ENCODE measurements at regions not wholly inside any gene's neighbourhood (a gene's known extent, or its start where the extent isn't known, plus 50 kb on each side); places are given as distances from the start of the nearest gene placed in this dataset.

GRCh38 chr6:122124908-122125307 is 274.5 kb upstream of the HSF2 start:
- H3K4me3 ChIP-seq (ENCODE audit: low read depth, low read length) = no peak overlapping the region
- TF ChIP-seq CTCF (IDR thresholded peaks at IDR 0.05; ENCODE audit: borderline replicate concordance, insufficient read depth, low read depth, low read length) = no peak

DNA sequence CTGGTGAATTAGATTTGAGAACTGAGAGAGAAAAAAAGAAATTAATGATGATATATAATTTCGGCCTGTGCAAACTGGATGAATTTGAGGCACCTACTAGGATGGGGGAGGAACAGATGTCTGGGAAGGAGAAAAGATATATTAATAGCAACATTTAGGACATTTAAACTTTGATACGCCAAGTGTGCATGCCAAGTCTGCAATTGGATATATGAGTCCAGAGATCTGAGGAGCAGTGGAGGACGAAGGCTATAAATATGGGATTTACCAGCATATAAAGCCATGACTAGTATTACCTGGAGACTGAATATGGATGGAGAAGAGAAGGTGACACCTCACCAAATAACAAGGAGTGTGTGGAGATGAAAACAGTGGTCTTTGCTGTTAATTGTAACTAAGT is 272.6 kb upstream of the HSF2 start:
- no peak overlapping the region for H3K4me3 ChIP-seq (ENCODE audit: low read depth, low read length)
- TF ChIP-seq CTCF (IDR thresholded peaks at IDR 0.05; ENCODE audit: borderline replicate concordance, insufficient read depth, low read depth, low read length) = no peak

GRCh38 chr6:122128445-122128844 is 271.0 kb upstream of the HSF2 start:
- no peak overlapping the region for H3K4me3 ChIP-seq (ENCODE audit: low read depth, low read length)
- no peak for TF ChIP-seq CTCF (IDR thresholded peaks at IDR 0.05; ENCODE audit: borderline replicate concordance, insufficient read depth, low read depth, low read length)

DNA sequence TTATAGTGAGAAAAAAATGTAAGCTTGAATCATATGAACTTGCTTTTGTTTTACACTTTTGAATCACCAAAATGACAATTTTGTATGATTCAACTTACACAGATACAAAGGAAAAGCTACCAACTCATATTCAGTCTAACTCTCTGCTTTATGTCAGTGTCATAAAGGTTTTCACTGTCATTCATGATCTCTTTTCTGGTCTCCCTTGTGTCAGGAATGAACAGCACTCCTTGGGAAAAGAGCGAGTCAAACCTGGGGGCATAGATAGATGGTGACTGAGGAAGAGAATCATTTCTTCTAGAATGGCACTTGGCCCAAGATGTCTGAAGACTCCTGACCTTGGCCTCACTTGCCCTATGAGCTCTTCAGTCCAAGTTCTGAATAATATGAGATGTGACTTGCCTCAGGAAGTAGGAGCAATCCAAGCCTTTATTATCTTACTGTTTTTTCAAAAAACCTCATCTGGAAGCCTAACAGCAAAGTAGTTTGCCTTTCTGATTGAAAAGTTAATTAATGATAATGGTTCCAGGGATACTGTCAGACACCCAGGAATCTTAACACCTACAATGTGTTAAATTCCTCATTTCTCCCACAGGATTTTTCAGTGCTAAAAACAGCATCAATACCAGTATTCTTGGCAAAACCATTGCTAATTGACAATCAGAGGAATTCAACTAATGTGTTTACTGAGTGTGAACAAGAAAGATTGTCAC is 270.0 kb upstream of the HSF2 start:
- TF ChIP-seq CTCF (IDR thresholded peaks at IDR 0.05; ENCODE audit: borderline replicate concordance, insufficient read depth, low read depth, low read length) = no peak
- no peak overlapping the region for H3K4me3 ChIP-seq (ENCODE audit: low read depth, low read length)

GRCh38 chr6:122130026-122130348 is 269.5 kb upstream of the HSF2 start:
- no peak overlapping the region for H3K4me3 ChIP-seq (ENCODE audit: low read depth, low read length)
- no peak for TF ChIP-seq CTCF (IDR thresholded peaks at IDR 0.05; ENCODE audit: borderline replicate concordance, insufficient read depth, low read depth, low read length)

DNA sequence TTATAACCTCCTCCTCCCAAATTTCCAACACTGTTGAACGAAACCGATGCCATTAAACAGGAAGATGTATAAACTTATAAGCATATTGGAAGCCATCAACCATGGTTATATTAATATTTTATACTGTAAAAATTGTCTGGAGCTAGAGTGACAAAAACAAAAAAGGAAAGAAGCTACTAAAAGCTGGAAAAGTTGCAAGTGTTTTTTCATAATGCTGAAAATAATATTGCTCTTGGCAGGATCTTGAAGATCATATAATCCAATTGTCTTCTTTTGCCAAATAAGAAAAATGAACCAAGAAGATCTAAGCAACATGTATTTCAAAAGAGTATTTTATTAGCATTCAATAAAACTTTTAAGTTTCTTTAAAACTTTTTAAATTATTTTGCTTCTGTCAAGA is 268.9 kb upstream of the HSF2 start:
- TF ChIP-seq CTCF (IDR thresholded peaks at IDR 0.05; ENCODE audit: borderline replicate concordance, insufficient read depth, low read depth, low read length) = no peak
- no peak overlapping the region for H3K4me3 ChIP-seq (ENCODE audit: low read depth, low read length)

DNA sequence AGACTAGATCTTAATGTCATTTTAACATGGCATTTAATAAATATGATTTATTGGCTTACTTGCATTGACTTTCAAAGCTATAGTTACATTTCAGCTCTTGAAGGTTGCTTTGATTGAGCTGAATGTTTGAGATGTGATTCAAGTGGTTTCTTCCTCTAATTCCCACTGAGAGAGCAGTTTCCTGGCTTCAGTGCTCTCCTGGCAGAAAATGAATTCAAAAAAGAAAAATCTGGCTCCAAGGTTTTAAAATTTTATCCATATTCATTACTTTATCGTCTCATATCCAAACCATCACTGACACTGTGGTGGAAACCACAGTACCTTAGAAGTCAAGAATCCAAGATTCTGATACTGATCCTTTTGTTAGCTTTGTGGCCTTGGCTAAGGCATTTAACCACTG is 263.1 kb upstream of the HSF2 start:
- H3K4me3 ChIP-seq (ENCODE audit: low read depth, low read length) = no peak overlapping the region
- TF ChIP-seq CTCF (IDR thresholded peaks at IDR 0.05; ENCODE audit: borderline replicate concordance, insufficient read depth, low read depth, low read length) = no peak
